Cardiac muscle cell (in vitro differentiated cells and primary cell): ENCODE measurements at regions not wholly inside any gene's neighbourhood (a gene's known extent, or its start where the extent isn't known, plus 50 kb on each side); places are given as distances from the start of the nearest gene placed in this dataset.

Experiments
- DNase-seq, 2 donors: peaks; one replicate each; pipeline versions ENCODE4 v3.0.0 to v3.0.0-alpha.2; 2010 to 2017; ENCODE audit warnings: low read depth in 1 of 2, low spot score in 1 of 2
- H3K27ac ChIP-seq: fragments of 200-600 bp; sonication (generic); 2 replicates; pipeline ENCODE4 v1.5.1; 2016
- H3K27me3 ChIP-seq: fragments of 200-600 bp; sonication (generic); 2 replicates; pipeline ENCODE4 v1.6.0; 2016; ENCODE audit warnings: control low read depth
- H3K36me3 ChIP-seq: fragments of 200-600 bp; sonication (generic); 2 replicates; pipeline ENCODE4 v1.5.1; 2016; ENCODE audit warnings: control low read depth
- H3K4me1 ChIP-seq: fragments of 200-600 bp; sonication (generic); 2 replicates; pipeline ENCODE4 v1.8.1; 2017; ENCODE audit warnings: low read depth, mild to moderate bottlenecking, mixed run types
- H3K4me3 ChIP-seq: fragments of 200-600 bp; sonication (generic); 2 replicates; pipeline ENCODE4 v1.5.1; 2016; ENCODE audit warnings: mild to moderate bottlenecking
- H3K9me3 ChIP-seq: fragments of 200-600 bp; sonication (generic); 2 replicates; pipeline ENCODE4 v1.5.1; 2017; ENCODE audit warnings: low read depth, mild to moderate bottlenecking, control low read depth
- CTCF ChIP-seq: IDR thresholded peaks from 2 replicates; pipeline ENCODE4 v1.5.1; 2012; ENCODE audit warnings: low read depth, mild to moderate bottlenecking, low read length

- no peak for DNase-seq
- no peak for TF ChIP-seq CTCF
- Histone ChIP-seq H3K4me3 (no peak overlapping the region), H3K27ac (no peak overlapping the region), H3K36me3 (no peaks in the 10 kb centered on the region), H3K4me1 (peaks cover 7% of the 10 kb centered on the region), H3K9me3 (no peaks in the 10 kb centered on the region), H3K27me3 (no peaks in the 10 kb centered on the region)
Measured at GRCh38 chr2:212945526-212945925, 205.9 kb downstream of the IKZF2 start.

- no peaks in the 10 kb centered on the region for H3K36me3 ChIP-seq
- no peak overlapping the region for H3K4me3 ChIP-seq
- H3K27ac ChIP-seq: no peak overlapping the region
- peaks cover 15% of the 10 kb centered on the region for H3K4me1 ChIP-seq
- no peak for DNase-seq
- no peaks in the 10 kb centered on the region for H3K27me3 ChIP-seq
- no peak for TF ChIP-seq CTCF
- no peaks in the 10 kb centered on the region for H3K9me3 ChIP-seq
Measured at GRCh38 chr2:212943351-212943750, 208.1 kb downstream of the IKZF2 start.

GRCh38 chr2:212941361-212941760 lies 210.1 kb downstream of the IKZF2 start:
- TF ChIP-seq CTCF: no peak
- H3K36me3 ChIP-seq: no peaks in the 10 kb centered on the region
- no peak for DNase-seq
- no peak overlapping the region for H3K4me3 ChIP-seq
- H3K27ac ChIP-seq: peak overlapping the region; percentile 56
- H3K9me3 ChIP-seq: no peaks in the 10 kb centered on the region
- peaks cover 15% of the 10 kb centered on the region for H3K4me1 ChIP-seq
- no peaks in the 10 kb centered on the region for H3K27me3 ChIP-seq

- H3K27me3 ChIP-seq: no peaks in the 10 kb centered on the region
- no peaks in the 10 kb centered on the region for H3K9me3 ChIP-seq
- H3K27ac ChIP-seq: peak overlapping the region; percentile 56
- no peak for TF ChIP-seq CTCF
- H3K4me1 ChIP-seq: peaks cover 15% of the 10 kb centered on the region
- H3K36me3 ChIP-seq: no peaks in the 10 kb centered on the region
- H3K4me3 ChIP-seq: no peak overlapping the region
- DNase-seq: peak; percentile 66 to 81
Measured at GRCh38 chr2:212940816-212941215, 210.6 kb downstream of the IKZF2 start.

- Histone ChIP-seq H3K27ac (no peak overlapping the region), H3K4me3 (no peak overlapping the region), H3K27me3 (no peaks in the 10 kb centered on the region), H3K36me3 (no peaks in the 10 kb centered on the region), H3K9me3 (no peaks in the 10 kb centered on the region), H3K4me1 (peaks cover 15% of the 10 kb centered on the region)
- no peak for TF ChIP-seq CTCF
- DNase-seq: no peak
Measured at GRCh38 chr2:212939777-212940531, 211.5 kb downstream of the IKZF2 start.
